ENCODE measurements at regions not wholly inside any gene's neighbourhood (a gene's known extent, or its start where the extent isn't known, plus 50 kb on each side); places are given as distances from the start of the nearest gene placed in this dataset.

DNA sequence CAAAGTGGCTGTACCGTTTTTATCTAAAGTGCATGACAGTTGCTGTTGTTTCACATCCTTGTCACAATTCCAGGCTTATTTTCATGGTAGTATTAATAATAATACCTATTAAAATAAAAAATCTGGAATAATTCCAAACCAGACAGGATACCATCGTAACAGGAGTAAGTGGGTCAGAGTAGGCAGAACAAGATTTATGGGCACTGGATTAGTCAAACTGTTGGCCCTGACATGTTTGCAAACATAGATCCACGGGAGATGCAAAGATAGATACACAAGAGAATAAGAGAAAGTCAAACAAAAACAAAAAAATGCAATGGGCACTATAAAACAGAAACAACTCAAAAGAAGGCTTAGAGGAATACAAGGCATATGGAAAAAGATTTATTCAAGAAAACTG lies 449.5 kb upstream of the HS3ST1 start:
- POLR2A ChIA-PET (ENCODE audit: partially characterized antibody) = no interaction called here
- no peak overlapping the region for H2BK5ac ChIP-seq (ENCODE audit: low read depth, low read length)
- H3K56ac ChIP-seq (replicated peaks; ENCODE audit: insufficient read length, low read depth, low read length) = no peak overlapping the region
- DNase-seq (ENCODE audit: low read depth in 1 of 2, low spot score in 2 of 2) = no peak
- no peak overlapping the region for H3K9ac ChIP-seq (replicated peaks in 1 of 4; ENCODE audit: extremely low read depth in 1 of 4, low read depth in 3 of 4, low read length in 3 of 4)
- TF ChIP-seq, protein P1, sequence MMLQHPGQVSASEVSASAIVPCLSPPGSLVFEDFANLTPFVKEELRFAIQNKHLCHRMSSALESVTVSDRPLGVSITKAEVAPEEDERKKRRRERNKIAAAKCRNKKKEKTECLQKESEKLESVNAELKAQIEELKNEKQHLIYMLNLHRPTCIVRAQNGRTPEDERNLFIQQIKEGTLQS (IDR thresholded peaks at IDR 0.05; ENCODE audit: insufficient read depth, low read depth, low read length) = no peak
- no peak overlapping the region for H2BK120ac ChIP-seq (replicated peaks; ENCODE audit: low read depth, low read length)
- H3K4me2 ChIP-seq (ENCODE audit: insufficient read depth in 1 of 2, low read depth in 2 of 2, low read length in 2 of 2) = no peak overlapping the region
- no peak overlapping the region for H3K14ac ChIP-seq (ENCODE audit: insufficient read length)
- no peak overlapping the region for H4K5ac ChIP-seq (ENCODE audit: insufficient read length, low read depth, low read length)
- H3K4ac ChIP-seq (replicated peaks; ENCODE audit: insufficient read length, low read depth, low read length) = no peak overlapping the region
- H4K91ac ChIP-seq (replicated peaks; ENCODE audit: insufficient read length, low read length) = no peak overlapping the region
- no peak overlapping the region for H2BK12ac ChIP-seq (ENCODE audit: low read depth, low read length)
- H2BK15ac ChIP-seq (ENCODE audit: low read length) = no peak overlapping the region
- no peaks in the 10 kb centered on the region; a peak in 1 of 8 replicates for H3K36me3 ChIP-seq (ENCODE audit: control insufficient read depth in 2 of 4, insufficient read depth in 4 of 4, low read length in 3 of 4)
- peaks cover 0 to under 1% (median 0%) of the 10 kb centered on the region in 4 experiments; a peak in 1 of 7 replicates for H3K4me1 ChIP-seq (replicated peaks in 1 of 4; ENCODE audit: control insufficient read depth in 3 of 4, insufficient read depth in 4 of 4, low read length in 3 of 4)
- no peaks in the 10 kb centered on the region for H3K79me2 ChIP-seq (ENCODE audit: control insufficient read depth in 1 of 2, insufficient read depth in 2 of 2, low read length in 2 of 2)
- no peak overlapping the region for H3K23ac ChIP-seq (ENCODE audit: insufficient read length)
- H2AK5ac ChIP-seq (ENCODE audit: low read depth, low read length) = no peak overlapping the region
- no peak overlapping the region for H3K4me3 ChIP-seq (ENCODE audit: extremely low read depth in 1 of 4, insufficient read depth in 2 of 4, low read depth in 3 of 4, low read length in 4 of 4)
- H3K18ac ChIP-seq (ENCODE audit: extremely low read depth, low read length) = no peak overlapping the region
- H4K8ac ChIP-seq (ENCODE audit: extremely low read depth, insufficient read depth, low read length) = no peak overlapping the region
- H3K9me3 ChIP-seq (ENCODE audit: insufficient read depth in 2 of 2, low read depth in 1 of 2, low read length in 1 of 2) = peaks cover 12 to 14% of the 10 kb centered on the region in 2 experiments
- H3K27me3 ChIP-seq (replicated peaks in 1 of 4; ENCODE audit: control insufficient read depth in 3 of 4, extremely low read depth in 1 of 4, insufficient read depth in 3 of 4, low read length in 3 of 4) = no peaks in the 10 kb centered on the region
- no peaks in the 10 kb centered on the region for H3K79me1 ChIP-seq (ENCODE audit: low read depth, low read length)
- H3K23me2 ChIP-seq (ENCODE audit: low read depth, low read length) = no peaks in the 10 kb centered on the region
- no peak for FAIRE-seq
- no peaks in the 10 kb centered on the region for H4K20me1 ChIP-seq (replicated peaks in 1 of 2; ENCODE audit: control insufficient read depth in 1 of 2, insufficient read depth in 2 of 2, low read length in 2 of 2)
- H2BK20ac ChIP-seq (ENCODE audit: low read length) = no peak overlapping the region
- CTCF ChIA-PET (ENCODE audit: partially characterized antibody) = no interaction called here
- WGBS, 2 experiments (ENCODE audit: extremely low coverage in 1 of 2, insufficient coverage in 1 of 2, insufficient read length in 1 of 2, insufficient replicate concordance in 2 of 2, low coverage in 1 of 2, low lambda C conversion rate in 2 of 2, missing lambda C conversion rate in 1 of 2) = 92% methylated on average over 3 of the region's 3 CpGs; no CpG with 5 or more reads in 1 of the 2 experiments
- H3K27ac ChIP-seq (ENCODE audit: low read depth, low read length) = no peak overlapping the region
- H2AFZ ChIP-seq (ENCODE audit: low read length) = no peak overlapping the region
